ENCODE measurements at regions not wholly inside any gene's neighbourhood (a gene's known extent, or its start where the extent isn't known, plus 50 kb on each side); places are given as distances from the start of the nearest gene placed in this dataset.

DNA sequence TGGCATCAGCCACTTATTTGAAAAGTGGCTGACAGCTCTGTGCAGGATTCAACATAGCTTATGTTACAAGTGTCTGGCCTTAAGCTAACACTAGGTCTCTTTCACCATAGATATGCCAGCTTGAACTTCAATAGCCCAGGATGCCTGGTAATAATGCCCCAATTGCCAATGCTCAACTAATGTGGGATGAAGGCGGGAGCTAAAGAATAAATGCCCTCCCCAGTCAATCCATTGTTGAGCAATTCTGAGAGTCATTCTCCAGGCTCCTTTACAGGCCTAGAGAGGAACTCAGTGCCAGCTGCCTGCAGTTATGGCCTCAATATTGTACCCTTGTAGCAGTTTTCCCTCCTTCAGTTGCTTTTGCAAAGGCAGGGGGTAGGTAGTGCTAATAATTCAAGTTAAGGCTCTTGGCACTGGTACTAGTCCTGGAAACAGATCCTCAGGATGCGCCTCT lies 460.2 kb downstream of the GABRG1 start:
- FAIRE-seq: no peak
- no peak overlapping the region for H3K4me3 ChIP-seq (replicated peaks in 1 of 3; ENCODE audit: insufficient read depth in 1 of 3, low read depth in 1 of 3, low read length in 3 of 3)
- no peaks in the 10 kb centered on the region for H3K4me1 ChIP-seq (ENCODE audit: control insufficient read depth, extremely low read depth, insufficient read depth, low read length)
- H3K9ac ChIP-seq (replicated peaks; ENCODE audit: extremely low read depth, insufficient read depth, low read length): no peak overlapping the region
- H3K27me3 ChIP-seq (ENCODE audit: control insufficient read depth in 2 of 2, insufficient read depth in 2 of 2, low read length in 2 of 2): no peaks in the 10 kb centered on the region
- no peak overlapping the region for H3K4me2 ChIP-seq (ENCODE audit: insufficient read depth, low read length)
- H4K20me1 ChIP-seq (replicated peaks; ENCODE audit: control insufficient read depth, extremely low read depth, insufficient read depth, low read length): no peaks in the 10 kb centered on the region
- no peaks in the 10 kb centered on the region for H3K79me2 ChIP-seq (ENCODE audit: control insufficient read depth, insufficient read depth, low read length)
- no peak overlapping the region for H3K27ac ChIP-seq (ENCODE audit: insufficient read depth, low read depth, low read length)
- H3K36me3 ChIP-seq (ENCODE audit: control insufficient read depth in 2 of 2, extremely low read depth in 1 of 2, insufficient read depth in 2 of 2, low read length in 2 of 2): no peaks in the 10 kb centered on the region
- no TSS peak for BruUV-seq (replicated peaks)
- no peak for DNase-seq (ENCODE audit: low read depth, low spot score)
- H3K9me1 ChIP-seq (replicated peaks; ENCODE audit: control insufficient read depth, extremely low read depth, insufficient read depth, low read length): no peaks in the 10 kb centered on the region
- ChIA-PET POLR2A (no interaction called here), CTCF (no interaction called here)
- H2AFZ ChIP-seq (ENCODE audit: low read depth, low read length): no peak overlapping the region
- peaks cover 5% of the 10 kb centered on the region for H3K9me3 ChIP-seq (replicated peaks; ENCODE audit: control insufficient read depth, insufficient read depth, low read length)
- intact Hi-C loops (cut with micrococcal nuclease) (no loop called here), dilution Hi-C loops (cut with MboI; ENCODE audit: extremely low pct_ligation_motif_present, low sequenced_read_pairs) (no loop called here)
- TF ChIP-seq JUN (IDR thresholded peaks at IDR 0.05; ENCODE audit: borderline replicate concordance, insufficient read depth, insufficient read length, low read depth) (no peak), GATA2 (IDR thresholded peaks at IDR 0.05; ENCODE audit: insufficient read depth, insufficient read length, low read depth, low read length) (no peak), FOS (IDR thresholded peaks at IDR 0.05; ENCODE audit: borderline replicate concordance, insufficient read depth, low read length) (no peak), POLR2AphosphoS5 (IDR thresholded peaks at IDR 0.05; ENCODE audit: insufficient read depth, low read depth, low read length) (no peak), POLR2A (IDR thresholded peaks at IDR 0.05; ENCODE audit: low read depth, low read length) (no peak), MYC (IDR thresholded peaks at IDR 0.05; ENCODE audit: low read depth, low read length) (no peak), EZH2 (IDR thresholded peaks at IDR 0.05; ENCODE audit: borderline replicate concordance, low read depth, low read length, severe bottlenecking) (no peak)
- TF ChIP-seq, protein P1, sequence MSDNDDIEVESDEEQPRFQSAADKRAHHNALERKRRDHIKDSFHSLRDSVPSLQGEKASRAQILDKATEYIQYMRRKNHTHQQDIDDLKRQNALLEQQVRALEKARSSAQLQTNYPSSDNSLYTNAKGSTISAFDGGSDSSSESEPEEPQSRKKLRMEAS (IDR thresholded peaks at IDR 0.05; ENCODE audit: insufficient read depth, insufficient read length): no peak
- TF ChIP-seq, protein P2, sequence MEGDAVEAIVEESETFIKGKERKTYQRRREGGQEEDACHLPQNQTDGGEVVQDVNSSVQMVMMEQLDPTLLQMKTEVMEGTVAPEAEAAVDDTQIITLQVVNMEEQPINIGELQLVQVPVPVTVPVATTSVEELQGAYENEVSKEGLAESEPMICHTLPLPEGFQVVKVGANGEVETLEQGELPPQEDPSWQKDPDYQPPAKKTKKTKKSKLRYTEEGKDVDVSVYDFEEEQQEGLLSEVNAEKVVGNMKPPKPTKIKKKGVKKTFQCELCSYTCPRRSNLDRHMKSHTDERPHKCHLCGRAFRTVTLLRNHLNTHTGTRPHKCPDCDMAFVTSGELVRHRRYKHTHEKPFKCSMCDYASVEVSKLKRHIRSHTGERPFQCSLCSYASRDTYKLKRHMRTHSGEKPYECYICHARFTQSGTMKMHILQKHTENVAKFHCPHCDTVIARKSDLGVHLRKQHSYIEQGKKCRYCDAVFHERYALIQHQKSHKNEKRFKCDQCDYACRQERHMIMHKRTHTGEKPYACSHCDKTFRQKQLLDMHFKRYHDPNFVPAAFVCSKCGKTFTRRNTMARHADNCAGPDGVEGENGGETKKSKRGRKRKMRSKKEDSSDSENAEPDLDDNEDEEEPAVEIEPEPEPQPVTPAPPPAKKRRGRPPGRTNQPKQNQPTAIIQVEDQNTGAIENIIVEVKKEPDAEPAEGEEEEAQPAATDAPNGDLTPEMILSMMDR (IDR thresholded peaks at IDR 0.05; ENCODE audit: extremely low read depth in 1 of 2, insufficient read depth in 1 of 2, low read depth in 1 of 2, low read length in 2 of 2): no peak

Data from endothelial cell of umbilical vein (primary cell).